ENCODE measurements at regions not wholly inside any gene's neighbourhood (a gene's known extent, or its start where the extent isn't known, plus 50 kb on each side); places are given as distances from the start of the nearest gene placed in this dataset.

DNA sequence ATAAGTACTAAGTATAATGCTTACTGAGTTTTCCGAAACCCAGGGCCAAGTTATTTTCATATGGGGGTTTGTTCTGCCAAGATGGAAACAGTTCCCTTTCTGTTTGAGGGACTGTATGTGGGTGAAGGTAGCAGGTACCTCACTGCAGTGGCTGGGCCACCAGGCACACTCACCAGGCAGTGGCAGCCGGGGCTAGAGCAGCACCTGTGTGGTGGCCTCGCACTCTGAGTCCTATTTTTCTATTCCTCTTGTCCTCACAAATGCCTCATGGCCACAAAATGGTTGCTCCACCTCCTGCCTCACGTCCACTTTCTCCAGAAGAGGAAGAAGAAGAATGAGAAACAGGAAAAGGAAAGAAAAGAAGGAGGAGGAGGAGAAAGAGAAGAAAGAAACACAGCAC, 167.3 kb upstream of the SHH start:
- Histone ChIP-seq H3K9me3 (ENCODE audit: low read length) (no peaks in the 10 kb centered on the region), H3K36me3 (ENCODE audit: insufficient read depth, low read length) (no peaks in the 10 kb centered on the region), H3K4me1 (ENCODE audit: insufficient read depth, low read length) (no peaks in the 10 kb centered on the region), H2AFZ (ENCODE audit: low read depth, low read length) (no peak overlapping the region), H3K4me3 (ENCODE audit: low read length) (no peak overlapping the region), H3K27me3 (ENCODE audit: insufficient read depth, low read length) (peaks cover 10% of the 10 kb centered on the region)

DNA sequence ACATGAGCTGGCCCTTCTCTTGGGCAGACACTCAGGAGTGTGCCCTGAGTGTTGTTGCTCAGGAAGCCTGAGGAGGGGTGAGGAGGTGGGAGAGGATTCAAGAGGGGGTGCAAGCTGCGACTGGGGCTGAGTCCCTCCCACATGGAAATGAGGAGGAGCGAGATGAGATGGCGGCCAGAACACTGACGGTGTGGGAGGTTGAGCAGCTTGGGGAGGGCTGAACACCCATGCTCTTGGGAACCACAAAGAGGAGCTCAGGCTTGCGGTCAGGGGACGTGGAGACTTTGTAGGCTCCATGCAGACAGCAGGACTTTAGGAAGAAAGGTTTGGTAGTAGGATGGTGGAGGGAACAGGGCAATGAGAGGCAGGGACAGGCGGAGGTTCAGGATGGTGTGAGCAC, 163.2 kb upstream of the SHH start:
- H2AFZ ChIP-seq (ENCODE audit: low read depth, low read length), result no peak overlapping the region
- no peaks in the 10 kb centered on the region for H3K36me3 ChIP-seq (ENCODE audit: insufficient read depth, low read length)
- H3K4me3 ChIP-seq (ENCODE audit: low read length), result no peak overlapping the region
- H3K27me3 ChIP-seq (ENCODE audit: insufficient read depth, low read length), result peaks cover 13% of the 10 kb centered on the region
- no peaks in the 10 kb centered on the region for H3K4me1 ChIP-seq (ENCODE audit: insufficient read depth, low read length)
- H3K9me3 ChIP-seq (ENCODE audit: low read length), result no peaks in the 10 kb centered on the region

DNA sequence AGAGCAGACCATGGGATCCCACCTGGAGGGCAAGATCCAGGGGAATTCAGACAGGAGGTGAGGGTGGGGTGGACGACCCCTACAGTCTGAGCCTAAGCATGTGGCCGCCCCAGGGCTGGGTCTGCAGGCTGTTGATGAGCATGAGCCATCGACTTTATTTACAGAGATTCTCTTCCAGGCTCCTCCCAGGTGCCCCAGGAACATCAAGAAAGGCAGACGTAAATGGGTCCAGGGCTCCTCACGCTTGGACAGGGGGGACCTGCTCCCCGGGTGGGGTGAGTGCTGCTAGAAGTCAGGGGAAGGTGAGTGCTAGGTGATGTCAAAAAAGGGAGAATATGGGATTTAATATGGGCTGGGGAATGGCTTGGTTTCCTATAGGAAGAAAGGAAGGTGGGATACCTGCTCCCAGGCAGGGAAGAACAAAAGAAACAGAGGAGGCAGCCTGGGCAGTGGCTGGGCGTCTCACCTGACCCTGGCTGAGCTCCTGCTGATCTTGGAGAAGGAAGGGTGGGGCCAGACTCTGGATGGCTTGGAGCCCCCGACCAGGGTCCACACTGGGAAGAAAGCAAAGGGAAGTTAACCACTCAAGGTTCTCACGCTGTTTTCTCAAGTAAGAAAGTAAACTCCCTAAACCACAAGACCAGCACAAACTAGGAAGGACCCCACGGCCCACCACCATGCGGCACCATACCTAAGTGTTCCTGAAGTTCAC, 162.1 kb upstream of the SHH start:
- no peaks in the 10 kb centered on the region for H3K36me3 ChIP-seq (ENCODE audit: insufficient read depth, low read length)
- peaks cover 13% of the 10 kb centered on the region for H3K27me3 ChIP-seq (ENCODE audit: insufficient read depth, low read length)
- no peaks in the 10 kb centered on the region for H3K4me1 ChIP-seq (ENCODE audit: insufficient read depth, low read length)
- H2AFZ ChIP-seq (ENCODE audit: low read depth, low read length), result no peak overlapping the region
- H3K4me3 ChIP-seq (ENCODE audit: low read length), result no peak overlapping the region
- no peaks in the 10 kb centered on the region for H3K9me3 ChIP-seq (ENCODE audit: low read length)

DNA sequence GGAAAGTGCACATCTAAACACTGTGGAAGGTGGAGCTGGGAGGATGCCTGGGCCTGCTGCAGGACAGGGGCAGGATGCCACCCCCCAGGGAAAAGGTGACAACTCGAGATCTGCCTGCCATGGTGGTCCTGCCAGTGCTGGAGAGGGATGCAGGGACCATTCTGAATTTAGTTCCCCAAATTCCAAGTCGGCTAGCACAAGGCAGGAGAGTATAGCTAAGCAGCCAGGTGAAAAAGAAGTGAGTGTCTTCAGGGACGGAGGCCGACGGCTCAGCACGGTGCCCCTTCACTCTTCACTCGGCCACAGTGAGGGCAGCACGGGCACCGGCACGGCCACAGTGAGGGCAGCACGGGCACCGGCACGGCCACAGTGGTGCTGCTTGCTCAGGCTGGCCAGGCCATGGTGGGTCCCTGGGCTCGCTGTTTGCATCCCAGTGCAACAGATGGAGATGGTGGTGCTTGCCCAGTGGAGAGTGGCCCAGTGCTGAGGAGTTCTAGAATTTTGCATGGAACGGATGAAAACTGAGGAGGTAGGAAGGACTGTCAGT, 161.3 kb upstream of the SHH start:
- no peak overlapping the region for H2AFZ ChIP-seq (ENCODE audit: low read depth, low read length)
- peaks cover 12% of the 10 kb centered on the region for H3K27me3 ChIP-seq (ENCODE audit: insufficient read depth, low read length)
- H3K4me1 ChIP-seq (ENCODE audit: insufficient read depth, low read length), result no peaks in the 10 kb centered on the region
- H3K4me3 ChIP-seq (ENCODE audit: low read length), result no peak overlapping the region
- H3K36me3 ChIP-seq (ENCODE audit: insufficient read depth, low read length), result no peaks in the 10 kb centered on the region
- H3K9me3 ChIP-seq (ENCODE audit: low read length), result no peaks in the 10 kb centered on the region

DNA sequence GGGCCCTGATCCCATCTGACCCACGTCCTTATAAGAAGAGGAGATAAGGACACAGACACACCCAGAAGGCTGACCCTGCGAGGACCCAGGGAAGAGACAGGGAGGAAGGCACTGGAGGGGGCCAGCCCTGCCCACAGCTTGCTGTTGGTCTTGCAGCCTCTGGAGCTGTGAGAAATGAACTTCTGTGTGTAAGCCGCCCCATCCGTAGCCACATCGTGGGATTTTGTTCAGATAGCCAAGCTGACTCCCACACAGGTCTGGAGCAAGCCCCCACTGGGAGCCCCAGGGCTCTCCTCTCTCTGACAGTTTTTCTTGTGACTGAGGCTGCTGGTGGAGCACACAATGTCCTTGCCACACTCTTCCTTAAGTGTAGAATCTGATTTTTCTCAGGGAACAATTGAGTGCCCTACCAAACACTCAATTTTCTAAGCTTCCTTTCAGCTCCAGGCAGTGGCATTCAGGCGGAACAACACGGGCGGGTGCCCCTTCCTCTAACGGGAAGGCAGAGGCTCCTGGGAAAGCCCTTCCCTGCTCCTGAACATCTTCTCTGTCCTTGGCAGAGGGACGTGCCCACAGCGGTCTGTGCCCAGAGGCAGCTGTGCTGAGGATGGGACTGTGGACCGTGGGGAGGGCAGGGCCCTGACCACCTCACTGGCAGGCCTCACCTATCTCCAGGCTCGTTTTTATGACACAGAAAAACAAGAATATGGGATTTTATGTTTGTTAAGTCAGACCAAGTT, 160.6 kb upstream of the SHH start:
- H2AFZ ChIP-seq (ENCODE audit: low read depth, low read length), result no peak overlapping the region
- no peak overlapping the region for H3K4me3 ChIP-seq (ENCODE audit: low read length)
- H3K27me3 ChIP-seq (ENCODE audit: insufficient read depth, low read length), result peaks cover 5% of the 10 kb centered on the region
- H3K36me3 ChIP-seq (ENCODE audit: insufficient read depth, low read length), result no peaks in the 10 kb centered on the region
- H3K9me3 ChIP-seq (ENCODE audit: low read length), result no peaks in the 10 kb centered on the region
- no peaks in the 10 kb centered on the region for H3K4me1 ChIP-seq (ENCODE audit: insufficient read depth, low read length)

DNA sequence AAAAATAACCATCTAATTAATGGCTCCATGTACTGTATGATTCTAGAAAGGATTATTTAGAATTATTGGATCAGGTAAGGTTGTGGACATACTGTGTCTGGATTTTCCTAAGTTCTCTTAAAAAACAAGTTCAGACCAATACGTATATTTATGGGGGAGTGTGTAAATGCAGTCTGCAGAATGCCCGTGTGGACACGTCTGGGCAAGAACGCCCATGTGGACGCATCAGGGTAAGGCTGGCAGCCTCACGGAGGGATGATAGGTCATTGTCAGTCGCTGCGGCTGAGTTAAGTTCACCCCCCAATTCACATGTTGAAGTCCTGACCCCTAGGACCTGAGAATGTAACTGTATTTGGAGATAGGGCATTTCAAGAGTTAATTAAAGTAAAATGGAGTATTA, 160.0 kb upstream of the SHH start:
- Histone ChIP-seq H3K9me3 (ENCODE audit: low read length) (no peaks in the 10 kb centered on the region), H3K4me1 (ENCODE audit: insufficient read depth, low read length) (no peaks in the 10 kb centered on the region), H3K4me3 (ENCODE audit: low read length) (no peak overlapping the region), H3K36me3 (ENCODE audit: insufficient read depth, low read length) (no peaks in the 10 kb centered on the region), H2AFZ (ENCODE audit: low read depth, low read length) (no peak overlapping the region), H3K27me3 (ENCODE audit: insufficient read depth, low read length) (peaks cover 3% of the 10 kb centered on the region)

DNA sequence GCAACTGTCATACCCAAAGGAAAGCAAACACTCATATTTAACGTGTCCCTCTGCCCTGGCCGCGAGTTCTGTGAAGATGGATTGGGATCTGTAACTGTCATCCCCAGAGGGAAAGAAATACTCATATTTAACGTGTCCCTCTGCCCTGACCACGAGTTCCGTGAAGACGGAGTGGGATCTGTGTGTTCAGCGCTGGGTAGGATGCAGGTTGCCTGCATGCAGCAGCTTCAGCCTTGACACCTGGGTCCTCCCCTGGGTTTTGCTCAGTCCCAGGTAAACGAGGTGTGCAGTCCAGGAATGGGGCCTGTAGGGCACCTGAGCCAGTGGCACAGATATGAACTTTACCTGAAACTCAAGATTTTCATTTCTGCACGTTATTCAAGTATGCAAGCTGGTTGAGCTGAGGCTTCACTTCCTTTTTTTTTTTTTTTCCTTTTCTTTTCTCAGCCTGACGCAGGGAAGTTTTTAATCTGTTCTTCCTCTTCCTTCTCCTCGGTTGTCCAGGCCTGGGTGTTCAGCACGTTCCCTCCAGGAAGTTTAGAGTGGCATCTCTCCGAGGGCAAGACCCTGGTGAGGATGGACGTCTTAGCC, 159.0 kb upstream of the SHH start:
- no peaks in the 10 kb centered on the region for H3K9me3 ChIP-seq (ENCODE audit: low read length)
- H3K4me3 ChIP-seq (ENCODE audit: low read length), result no peak overlapping the region
- H3K27me3 ChIP-seq (ENCODE audit: insufficient read depth, low read length), result peaks cover 3% of the 10 kb centered on the region
- no peaks in the 10 kb centered on the region for H3K36me3 ChIP-seq (ENCODE audit: insufficient read depth, low read length)
- H3K4me1 ChIP-seq (ENCODE audit: insufficient read depth, low read length), result no peaks in the 10 kb centered on the region
- H2AFZ ChIP-seq (ENCODE audit: low read depth, low read length), result no peak overlapping the region

DNA sequence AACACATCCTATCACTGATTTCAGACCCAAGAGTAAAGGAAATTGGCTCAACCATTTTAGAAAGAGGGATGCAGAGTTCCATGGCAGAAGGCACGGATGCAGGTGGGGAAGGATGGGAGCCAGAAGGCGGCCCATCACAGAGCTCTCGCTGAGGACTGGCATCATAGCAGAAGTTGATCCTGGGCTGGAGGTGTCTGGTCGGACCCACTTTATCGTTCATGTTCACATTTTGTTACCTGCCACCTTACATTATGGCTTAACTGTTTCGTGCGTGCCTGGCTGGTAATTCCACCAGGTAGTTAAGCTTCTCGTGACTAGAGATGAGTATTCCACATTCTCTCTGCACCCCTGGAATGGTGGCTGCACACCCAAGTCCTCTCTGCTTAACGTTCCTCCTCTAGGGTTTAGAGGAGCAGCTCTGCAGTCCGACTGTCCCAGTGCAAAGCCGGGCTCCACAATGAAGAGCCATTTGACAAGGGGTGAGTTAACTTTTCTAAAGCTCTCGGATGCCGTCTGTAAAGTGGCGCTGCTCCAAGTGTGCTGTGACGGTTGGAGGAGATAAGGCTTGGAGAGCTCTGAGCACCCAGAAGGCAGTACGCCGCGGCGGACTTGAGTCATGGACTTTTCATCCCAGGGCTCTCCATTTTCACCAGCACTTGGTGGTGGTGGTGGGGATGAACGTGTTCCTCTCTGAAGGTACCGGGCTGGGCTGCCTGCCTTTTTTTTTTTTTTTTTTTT, 157.1 kb upstream of the SHH start:
- Histone ChIP-seq H3K4me3 (ENCODE audit: low read length) (no peak overlapping the region), H2AFZ (ENCODE audit: low read depth, low read length) (no peak overlapping the region), H3K27me3 (ENCODE audit: insufficient read depth, low read length) (peaks cover 1% of the 10 kb centered on the region), H3K4me1 (ENCODE audit: insufficient read depth, low read length) (no peaks in the 10 kb centered on the region), H3K9me3 (ENCODE audit: low read length) (no peaks in the 10 kb centered on the region), H3K36me3 (ENCODE audit: insufficient read depth, low read length) (no peaks in the 10 kb centered on the region)

DNA sequence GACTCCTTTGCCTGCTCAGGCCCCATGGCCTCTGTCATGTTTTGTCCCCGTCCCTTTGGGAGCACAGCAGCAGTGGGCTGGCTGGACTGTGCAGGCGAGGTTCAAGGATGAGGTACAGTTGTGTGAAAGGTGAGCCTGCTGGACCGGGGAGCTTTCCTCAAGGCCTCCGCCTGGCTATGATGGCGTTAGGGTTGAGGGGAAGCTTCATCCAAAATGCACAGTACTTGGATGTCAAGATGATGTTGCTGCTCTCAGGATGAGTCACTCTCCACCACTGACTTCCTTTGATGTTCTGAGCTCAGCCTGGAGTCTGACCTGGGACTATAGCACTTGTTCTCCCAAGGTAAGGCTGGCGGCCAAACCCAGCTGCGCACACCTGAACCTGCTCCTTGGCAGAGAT, 152.7 kb upstream of the SHH start:
- H2AFZ ChIP-seq (ENCODE audit: low read depth, low read length), result no peak overlapping the region
- no peaks in the 10 kb centered on the region for H3K36me3 ChIP-seq (ENCODE audit: insufficient read depth, low read length)
- H3K4me1 ChIP-seq (ENCODE audit: insufficient read depth, low read length), result no peaks in the 10 kb centered on the region
- no peak overlapping the region for H3K4me3 ChIP-seq (ENCODE audit: low read length)
- H3K9me3 ChIP-seq (ENCODE audit: low read length), result no peaks in the 10 kb centered on the region
- H3K27me3 ChIP-seq (ENCODE audit: insufficient read depth, low read length), result peaks cover 3% of the 10 kb centered on the region

DNA sequence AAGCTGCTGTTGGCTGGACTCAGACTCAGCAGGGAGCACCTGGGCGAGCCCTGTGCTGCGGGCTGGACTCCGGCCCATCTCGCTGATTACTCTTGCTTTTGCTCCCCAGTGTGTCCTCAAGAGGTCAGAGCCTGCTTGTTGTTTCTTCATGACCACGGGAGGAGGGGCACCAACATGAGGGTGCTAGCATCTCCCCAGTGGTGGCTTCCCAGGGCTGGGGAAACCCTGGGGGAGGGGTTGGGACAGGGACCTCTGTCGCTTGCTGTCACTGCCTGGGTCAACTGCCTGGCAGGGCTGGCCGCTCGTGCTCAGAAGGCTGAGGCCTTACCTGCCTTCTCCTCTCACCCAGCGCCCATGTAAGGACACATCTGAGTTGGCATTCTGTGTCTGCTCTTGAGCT, 152.3 kb upstream of the SHH start:
- Histone ChIP-seq H3K4me1 (ENCODE audit: insufficient read depth, low read length) (no peaks in the 10 kb centered on the region), H3K36me3 (ENCODE audit: insufficient read depth, low read length) (no peaks in the 10 kb centered on the region), H3K4me3 (ENCODE audit: low read length) (no peak overlapping the region), H3K27me3 (ENCODE audit: insufficient read depth, low read length) (peaks cover 3% of the 10 kb centered on the region), H3K9me3 (ENCODE audit: low read length) (no peaks in the 10 kb centered on the region), H2AFZ (ENCODE audit: low read depth, low read length) (no peak overlapping the region)

DNA sequence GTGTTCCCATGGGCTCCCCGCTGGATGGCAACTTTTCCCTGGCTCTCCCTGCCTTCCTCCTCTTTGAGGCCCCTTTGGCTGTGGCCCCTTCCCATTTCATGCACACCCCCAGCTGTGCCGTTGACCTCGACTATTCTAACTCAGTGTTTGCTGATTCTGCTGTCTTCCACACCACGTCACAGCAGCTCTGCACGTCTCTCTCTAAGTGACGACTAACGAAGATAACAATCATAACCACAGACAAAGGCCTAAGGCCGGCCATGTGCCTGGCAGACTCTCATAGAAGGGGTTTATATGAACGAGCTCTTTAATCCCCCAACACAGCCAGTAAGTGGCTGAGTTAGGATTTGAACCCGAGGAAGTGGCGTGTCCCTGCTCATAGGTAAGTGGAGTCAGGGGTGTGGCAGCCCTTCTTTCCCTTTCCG, 151.5 kb upstream of the SHH start:
- no peaks in the 10 kb centered on the region for H3K4me1 ChIP-seq (ENCODE audit: insufficient read depth, low read length)

DNA sequence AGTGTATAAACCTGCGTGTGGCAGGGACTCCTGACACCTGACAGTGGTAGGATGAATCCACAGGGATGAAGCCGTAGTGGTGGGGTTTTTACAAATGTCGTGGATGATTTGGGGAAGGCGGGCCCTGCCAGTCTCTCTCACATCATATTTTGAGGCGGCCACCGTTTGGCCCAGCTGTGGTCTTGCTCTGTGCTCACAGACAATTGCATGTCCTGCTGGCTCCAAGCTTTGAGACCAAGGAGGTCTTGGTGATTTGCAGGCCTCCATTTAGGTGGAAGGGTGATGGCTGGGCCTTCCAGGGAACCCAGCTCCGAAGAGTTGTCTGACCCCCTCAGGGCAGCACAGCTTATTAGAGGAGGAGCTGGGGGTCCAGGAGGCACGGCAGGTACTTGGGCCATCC, 151.1 kb upstream of the SHH start:
- H3K27me3 ChIP-seq (ENCODE audit: insufficient read depth, low read length), result peaks cover 3% of the 10 kb centered on the region
- no peaks in the 10 kb centered on the region for H3K9me3 ChIP-seq (ENCODE audit: low read length)
- no peaks in the 10 kb centered on the region for H3K4me1 ChIP-seq (ENCODE audit: insufficient read depth, low read length)
- H2AFZ ChIP-seq (ENCODE audit: low read depth, low read length), result no peak overlapping the region
- H3K36me3 ChIP-seq (ENCODE audit: insufficient read depth, low read length), result no peaks in the 10 kb centered on the region
- no peak overlapping the region for H3K4me3 ChIP-seq (ENCODE audit: low read length)

More for the DNA sequence above, 151.5 kb upstream of the SHH start:
- no peaks in the 10 kb centered on the region for H3K9me3 ChIP-seq (ENCODE audit: low read length)
- no peak overlapping the region for H2AFZ ChIP-seq (ENCODE audit: low read depth, low read length)
- H3K4me3 ChIP-seq (ENCODE audit: low read length), result no peak overlapping the region
- no peaks in the 10 kb centered on the region for H3K36me3 ChIP-seq (ENCODE audit: insufficient read depth, low read length)
- peaks cover 3% of the 10 kb centered on the region for H3K27me3 ChIP-seq (ENCODE audit: insufficient read depth, low read length)

DNA sequence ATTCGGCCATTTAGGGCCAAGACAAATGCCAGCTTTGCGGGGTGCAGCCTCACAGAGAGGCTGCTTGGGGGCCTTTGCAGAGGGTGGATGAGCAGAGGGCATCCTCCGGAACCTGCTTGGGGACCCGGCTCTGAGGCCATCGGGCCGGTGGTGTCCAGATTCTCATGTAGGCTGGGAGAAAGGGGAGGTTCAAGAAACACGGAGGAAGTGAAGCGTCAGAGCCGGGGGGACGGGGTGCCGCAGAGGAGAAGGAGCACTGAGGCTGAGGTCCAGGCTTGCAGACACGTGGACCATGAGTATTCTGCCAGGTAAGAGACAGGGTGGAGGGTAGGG, 150.7 kb upstream of the SHH start:
- no peaks in the 10 kb centered on the region for H3K36me3 ChIP-seq (ENCODE audit: insufficient read depth, low read length)
- no peak overlapping the region for H3K4me3 ChIP-seq (ENCODE audit: low read length)
- H3K4me1 ChIP-seq (ENCODE audit: insufficient read depth, low read length), result no peaks in the 10 kb centered on the region
- no peak overlapping the region for H2AFZ ChIP-seq (ENCODE audit: low read depth, low read length)
- H3K9me3 ChIP-seq (ENCODE audit: low read length), result no peaks in the 10 kb centered on the region
- H3K27me3 ChIP-seq (ENCODE audit: insufficient read depth, low read length), result peaks cover 3% of the 10 kb centered on the region
